ENCODE measurements at regions not wholly inside any gene's neighbourhood (a gene's known extent, or its start where the extent isn't known, plus 50 kb on each side); places are given as distances from the start of the nearest gene placed in this dataset.

- TF ChIP-seq EZH2 (IDR thresholded peaks at IDR 0.05; ENCODE audit: insufficient read depth, poor library complexity, severe bottlenecking) (no peak), EZH2phosphoT487 (IDR thresholded peaks at IDR 0.05; ENCODE audit: insufficient read depth, low read depth) (no peak)
These were observed 540.1 kb downstream of the NR2F2 start for GRCh38 chr15:96870580-96870979.

Measured in GM23248 (cell line).